ENCODE measurements at regions not wholly inside any gene's neighbourhood (a gene's known extent, or its start where the extent isn't known, plus 50 kb on each side); places are given as distances from the start of the nearest gene placed in this dataset.

GRCh38 chr4:55028196-55028595 lies 97.2 kb downstream of the KDR start:
- TF ChIP-seq TAF1 (IDR thresholded peaks at IDR 0.05; ENCODE audit: low read depth) (no peak), MAX (IDR thresholded peaks at IDR 0.05) (no peak), EP300 (IDR thresholded peaks at IDR 0.05; ENCODE audit: borderline replicate concordance) (no peak), TCF12 (IDR thresholded peaks at IDR 0.05; ENCODE audit: low read depth) (no peak), EGR1 (IDR thresholded peaks at IDR 0.05) (no peak)

Measured in Ishikawa (cell line).